ENCODE measurements at regions not wholly inside any gene's neighbourhood (a gene's known extent, or its start where the extent isn't known, plus 50 kb on each side); places are given as distances from the start of the nearest gene placed in this dataset.

DNA sequence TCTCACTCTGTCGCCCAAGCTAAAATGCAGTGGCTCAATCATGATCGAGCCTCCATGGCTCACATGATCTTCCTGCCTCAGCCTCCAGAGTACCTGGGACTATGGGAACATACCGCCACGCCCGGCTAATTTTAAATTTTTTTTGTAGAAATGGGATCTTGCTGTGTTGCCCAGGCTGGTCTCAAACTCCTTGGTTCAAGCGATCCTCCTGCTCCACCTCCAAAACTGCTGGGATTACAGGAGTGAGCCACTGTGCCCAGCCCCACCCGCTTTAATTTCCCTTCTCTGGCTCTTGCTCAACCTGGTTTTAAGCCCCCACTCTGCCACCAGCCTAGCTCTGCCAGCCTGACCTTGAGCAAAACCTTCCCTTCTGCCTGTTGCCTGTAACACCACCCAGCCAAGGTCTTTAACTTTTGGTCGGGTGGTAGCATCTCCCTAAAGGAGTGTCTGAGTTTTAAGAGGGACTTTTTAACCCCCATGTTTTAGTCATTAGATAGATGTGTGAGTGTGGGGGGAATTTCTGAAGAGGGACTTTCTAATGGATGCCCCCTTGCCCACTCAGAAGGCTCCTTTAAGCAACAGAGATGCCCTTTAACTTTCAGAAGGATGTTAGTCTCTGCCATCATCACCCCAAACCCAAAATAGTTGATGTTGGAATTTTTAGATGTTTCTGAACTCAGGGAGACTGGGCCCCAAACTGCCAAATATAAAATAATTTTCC, 71.8 kb upstream of the FOXP4 start:
- no peak overlapping the region for H3K27ac ChIP-seq
- no peak for DNase-seq (ENCODE audit: low spot score in 2 of 2)
- no peak overlapping the region for H3K4me3 ChIP-seq
- H3K9me3 ChIP-seq: no peaks in the 10 kb centered on the region
- 87% methylated on average over 8 of the region's 8 CpGs for WGBS
- H3K36me3 ChIP-seq: no peaks in the 10 kb centered on the region
- H3K4me1 ChIP-seq: peaks cover 15% of the 10 kb centered on the region
- TF ChIP-seq POLR2A (IDR thresholded peaks at IDR 0.05) (no peak), EP300 (IDR thresholded peaks at IDR 0.05) (no peak), POLR2AphosphoS5 (IDR thresholded peaks at IDR 0.05) (no peak)
- TF ChIP-seq, protein P1, sequence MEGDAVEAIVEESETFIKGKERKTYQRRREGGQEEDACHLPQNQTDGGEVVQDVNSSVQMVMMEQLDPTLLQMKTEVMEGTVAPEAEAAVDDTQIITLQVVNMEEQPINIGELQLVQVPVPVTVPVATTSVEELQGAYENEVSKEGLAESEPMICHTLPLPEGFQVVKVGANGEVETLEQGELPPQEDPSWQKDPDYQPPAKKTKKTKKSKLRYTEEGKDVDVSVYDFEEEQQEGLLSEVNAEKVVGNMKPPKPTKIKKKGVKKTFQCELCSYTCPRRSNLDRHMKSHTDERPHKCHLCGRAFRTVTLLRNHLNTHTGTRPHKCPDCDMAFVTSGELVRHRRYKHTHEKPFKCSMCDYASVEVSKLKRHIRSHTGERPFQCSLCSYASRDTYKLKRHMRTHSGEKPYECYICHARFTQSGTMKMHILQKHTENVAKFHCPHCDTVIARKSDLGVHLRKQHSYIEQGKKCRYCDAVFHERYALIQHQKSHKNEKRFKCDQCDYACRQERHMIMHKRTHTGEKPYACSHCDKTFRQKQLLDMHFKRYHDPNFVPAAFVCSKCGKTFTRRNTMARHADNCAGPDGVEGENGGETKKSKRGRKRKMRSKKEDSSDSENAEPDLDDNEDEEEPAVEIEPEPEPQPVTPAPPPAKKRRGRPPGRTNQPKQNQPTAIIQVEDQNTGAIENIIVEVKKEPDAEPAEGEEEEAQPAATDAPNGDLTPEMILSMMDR (IDR thresholded peaks at IDR 0.05): no peak
- peaks cover 49% of the 10 kb centered on the region for H3K27me3 ChIP-seq

DNA sequence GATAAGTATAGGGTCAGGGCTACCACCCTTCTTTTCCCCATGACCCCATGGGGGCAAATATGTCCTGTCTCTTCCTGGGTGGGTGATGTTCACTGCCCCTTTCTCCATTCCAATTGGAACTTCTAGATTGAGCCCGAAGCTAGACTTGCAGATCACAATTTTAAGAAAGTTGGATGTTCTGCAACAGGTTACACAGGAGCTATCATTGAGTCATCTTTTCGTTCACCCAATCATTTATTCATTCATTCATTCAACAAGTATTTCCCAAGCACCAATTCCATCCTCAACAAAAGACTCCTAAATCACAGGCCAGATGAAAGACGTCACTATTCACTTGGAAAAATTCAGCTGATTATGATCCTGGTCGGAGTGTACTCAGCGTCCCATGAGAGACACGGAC, 71.0 kb upstream of the FOXP4 start:
- 83% methylated on average over 6 of the region's 6 CpGs for WGBS
- TF ChIP-seq, protein P1 (IDR thresholded peaks at IDR 0.05): no peak
- TF ChIP-seq POLR2A (IDR thresholded peaks at IDR 0.05) (no peak), EP300 (IDR thresholded peaks at IDR 0.05) (no peak), POLR2AphosphoS5 (IDR thresholded peaks at IDR 0.05) (no peak)

DNA sequence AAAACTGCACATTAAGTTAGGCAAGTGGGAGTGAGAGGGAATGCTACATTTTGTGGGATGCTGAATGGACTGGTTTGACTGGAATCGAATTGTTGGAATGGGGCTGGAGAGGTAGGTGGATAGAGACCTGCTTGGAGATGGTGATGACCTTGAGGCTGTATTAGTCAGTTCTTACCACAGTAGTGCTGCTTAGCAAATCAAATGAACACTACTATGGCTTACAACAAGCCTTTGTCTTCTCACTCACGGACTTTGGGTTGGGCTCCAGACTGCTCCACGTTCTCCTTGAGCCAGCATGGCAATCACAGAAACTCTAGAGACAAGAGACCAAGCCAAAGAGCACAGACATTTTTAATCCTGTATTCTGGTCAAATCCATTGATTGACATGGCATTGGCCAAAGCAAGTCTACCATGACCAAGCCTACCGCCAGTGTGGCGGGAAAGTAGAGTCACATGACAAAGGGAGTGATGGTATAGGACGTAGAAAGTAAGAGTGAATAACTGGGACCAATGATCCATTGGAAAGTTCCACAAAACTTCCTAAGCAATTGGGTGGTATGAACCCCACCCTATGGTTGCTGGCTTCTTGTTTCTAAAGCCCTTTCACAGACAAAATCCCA, 70.3 kb upstream of the FOXP4 start:
- no peak for DNase-seq (ENCODE audit: low spot score in 2 of 2)
- Histone ChIP-seq H3K27ac (no peak overlapping the region), H3K4me3 (no peak overlapping the region), H3K27me3 (peaks cover 38% of the 10 kb centered on the region), H3K36me3 (no peaks in the 10 kb centered on the region), H3K9me3 (no peaks in the 10 kb centered on the region), H3K4me1 (peaks cover 2% of the 10 kb centered on the region)
- TF ChIP-seq, protein P1 (IDR thresholded peaks at IDR 0.05): no peak
- no peak for TF ChIP-seq EP300 (IDR thresholded peaks at IDR 0.05)
- no peak for TF ChIP-seq POLR2A (IDR thresholded peaks at IDR 0.05)
- TF ChIP-seq POLR2AphosphoS5 (IDR thresholded peaks at IDR 0.05): no peak
- WGBS: 76% methylated on average over 6 of the region's 6 CpGs

More for the DNA sequence above, 71.0 kb upstream of the FOXP4 start:
- Histone ChIP-seq H3K27me3 (peaks cover 45% of the 10 kb centered on the region), H3K4me1 (peaks cover 9% of the 10 kb centered on the region), H3K36me3 (no peaks in the 10 kb centered on the region), H3K27ac (no peak overlapping the region), H3K4me3 (no peak overlapping the region), H3K9me3 (no peaks in the 10 kb centered on the region)
- no peak for DNase-seq (ENCODE audit: low spot score in 2 of 2)

DNA sequence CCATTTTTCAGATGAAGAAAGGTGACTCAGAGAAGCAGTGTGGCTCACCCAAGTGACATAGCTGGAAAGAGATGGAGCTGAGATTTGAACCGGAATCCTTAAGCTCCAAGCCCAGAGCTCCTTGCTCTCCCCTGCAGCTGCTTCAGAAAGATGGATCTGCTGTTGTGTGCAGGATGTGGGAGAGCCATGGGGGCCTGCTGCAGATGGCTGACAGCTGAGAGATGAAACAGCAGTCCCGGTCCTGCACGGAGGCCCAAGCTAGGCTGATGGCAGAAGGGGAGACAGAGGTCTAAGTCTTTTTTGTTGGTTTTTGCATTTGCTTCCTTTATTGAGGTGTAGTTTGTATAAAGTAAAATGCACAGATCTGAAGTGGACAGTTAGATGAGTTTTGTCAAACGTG, 69.8 kb upstream of the FOXP4 start:
- TF ChIP-seq, protein P1 (IDR thresholded peaks at IDR 0.05): no peak
- TF ChIP-seq POLR2A (IDR thresholded peaks at IDR 0.05) (no peak), POLR2AphosphoS5 (IDR thresholded peaks at IDR 0.05) (no peak)
- no peak overlapping the region for H3K27ac ChIP-seq
- H3K4me3 ChIP-seq: no peak overlapping the region
- 75% methylated on average over 4 of the region's 4 CpGs for whole genome bisulfite sequencing
- H3K9me3 ChIP-seq: no peaks in the 10 kb centered on the region
- no peak for DNase-seq (ENCODE audit: low spot score in 2 of 2)
- H3K36me3 ChIP-seq: no peaks in the 10 kb centered on the region
- no peaks in the 10 kb centered on the region for H3K4me1 ChIP-seq
- H3K27me3 ChIP-seq: peaks cover 32% of the 10 kb centered on the region

DNA sequence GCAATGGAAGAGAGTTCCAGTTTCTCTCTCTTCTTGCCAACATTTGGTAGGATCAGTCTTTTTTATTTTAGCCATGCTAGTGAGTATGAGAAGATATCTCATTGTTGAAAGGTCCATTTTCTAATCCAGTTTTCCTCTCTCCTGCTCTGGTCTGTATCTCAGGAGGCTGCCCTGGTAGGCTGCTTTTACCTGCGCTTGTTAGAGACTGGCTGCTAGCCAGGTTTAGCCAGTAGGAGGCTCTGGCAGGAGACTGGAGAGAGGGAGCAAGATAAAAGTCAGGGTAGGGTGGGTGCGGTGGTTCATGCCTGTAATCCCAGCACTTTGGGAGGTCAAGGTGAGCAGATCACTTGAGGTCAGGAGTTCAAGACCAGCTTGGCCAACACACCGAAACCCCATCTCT, 68.6 kb upstream of the FOXP4 start:
- TF ChIP-seq POLR2A (IDR thresholded peaks at IDR 0.05) (no peak), POLR2AphosphoS5 (IDR thresholded peaks at IDR 0.05) (no peak), EP300 (IDR thresholded peaks at IDR 0.05) (no peak)
- TF ChIP-seq, protein P1 (IDR thresholded peaks at IDR 0.05): no peak
- H3K36me3 ChIP-seq: no peaks in the 10 kb centered on the region
- H3K4me1 ChIP-seq: no peaks in the 10 kb centered on the region
- WGBS: 71% methylated on average over 3 of the region's 3 CpGs
- no peak overlapping the region for H3K27ac ChIP-seq
- H3K27me3 ChIP-seq: peaks cover 21% of the 10 kb centered on the region
- H3K9me3 ChIP-seq: no peaks in the 10 kb centered on the region
- no peak overlapping the region for H3K4me3 ChIP-seq
- DNase-seq (ENCODE audit: low spot score in 2 of 2): no peak

All from suprapubic skin (tissue), 4 donors.